RWPE2 (cell line): ENCODE measurements at regions not wholly inside any gene's neighbourhood (a gene's known extent, or its start where the extent isn't known, plus 50 kb on each side); places are given as distances from the start of the nearest gene placed in this dataset.

Source experiments
- ATAC-seq: fragments of 200-7000 bp; cut with Tn5 transposase; 3 replicates; pipeline ENCODE4 v1.9.1; 2021; ENCODE audit warnings: low read depth
- DNase-seq: peaks from one replicate; pipeline ENCODE4 v3.0.0-alpha.2; 2020; ENCODE audit warnings: low spot score
- H3K27ac ChIP-seq: fragments of 450-650 bp; 2 replicates; pipeline ENCODE4 v1.5.1; 2017; ENCODE audit warnings: mild to moderate bottlenecking; ENCODE audit not compliant: poor library complexity, severe bottlenecking
- H3K27me3 ChIP-seq: fragments of 250-450 bp; sonication (Bioruptor Pico); 2 replicates; pipeline ENCODE4 v1.5.1; 2021; ENCODE audit warnings: mild to moderate bottlenecking, moderate library complexity; ENCODE audit not compliant: insufficient read depth, poor library complexity, severe bottlenecking
- H3K36me3 ChIP-seq: fragments of 250-450 bp; sonication (Bioruptor Pico); 2 replicates; pipeline ENCODE4 v1.5.1; 2020; ENCODE audit warnings: low read depth, mild to moderate bottlenecking, moderate library complexity
- H3K4me1 ChIP-seq: fragments of 250-450 bp; sonication (Bioruptor Pico); 2 replicates; pipeline ENCODE4 v1.5.1; 2021; ENCODE audit warnings: mild to moderate bottlenecking, moderate library complexity; ENCODE audit not compliant: insufficient read depth, poor library complexity, severe bottlenecking
- H3K4me3 ChIP-seq: fragments of 250-450 bp; sonication (Bioruptor Pico); 2 replicates; pipeline ENCODE4 v1.5.1; 2021; ENCODE audit warnings: mild to moderate bottlenecking, moderate library complexity; ENCODE audit not compliant: severe bottlenecking
- H3K9me3 ChIP-seq: fragments of 250-450 bp; sonication (Bioruptor Pico); 2 replicates; pipeline ENCODE4 v1.5.1; 2021; ENCODE audit warnings: mild to moderate bottlenecking, moderate library complexity; ENCODE audit not compliant: severe bottlenecking
- CTCF ChIP-seq: fragments of 450-650 bp; IDR thresholded peaks from one replicate; pipeline ENCODE4 v1.5.1; 2017; ENCODE audit warnings: mild to moderate bottlenecking, moderate library complexity; ENCODE audit not compliant: poor library complexity, severe bottlenecking

- no peaks in the 10 kb centered on the region for H3K4me1 ChIP-seq
- no peaks in the 10 kb centered on the region for H3K27me3 ChIP-seq
- no peaks in the 10 kb centered on the region for H3K36me3 ChIP-seq
- no peak overlapping the region for H3K4me3 ChIP-seq
- H3K27ac ChIP-seq = no peak overlapping the region
- H3K9me3 ChIP-seq = no peaks in the 10 kb centered on the region
- ATAC-seq = no peak
- no peak for DNase-seq
- TF ChIP-seq CTCF = no peak
Observed at GRCh38 chr5:50559955-50560354, 106.5 kb upstream of the PARP8 start.

GRCh38 chr5:50562694-50563093 lies 103.7 kb upstream of the PARP8 start:
- ATAC-seq = no peak
- no peaks in the 10 kb centered on the region for H3K9me3 ChIP-seq
- no peaks in the 10 kb centered on the region for H3K27me3 ChIP-seq
- TF ChIP-seq CTCF = no peak
- H3K36me3 ChIP-seq = no peaks in the 10 kb centered on the region
- H3K27ac ChIP-seq = no peak overlapping the region
- no peak overlapping the region for H3K4me3 ChIP-seq
- DNase-seq = no peak
- H3K4me1 ChIP-seq = no peaks in the 10 kb centered on the region

GRCh38 chr5:50564079-50564478 lies 102.4 kb upstream of the PARP8 start:
- DNase-seq = no peak
- no peak for TF ChIP-seq CTCF
- no peak overlapping the region for H3K4me3 ChIP-seq
- ATAC-seq = no peak; the same call in 2 of the 3 replicates
- no peaks in the 10 kb centered on the region for H3K36me3 ChIP-seq
- no peaks in the 10 kb centered on the region for H3K4me1 ChIP-seq
- no peak overlapping the region for H3K27ac ChIP-seq
- H3K9me3 ChIP-seq = no peaks in the 10 kb centered on the region
- no peaks in the 10 kb centered on the region for H3K27me3 ChIP-seq

GRCh38 chr5:50564558-50564957 lies 101.9 kb upstream of the PARP8 start:
- no peak for TF ChIP-seq CTCF
- Histone ChIP-seq H3K36me3 (no peaks in the 10 kb centered on the region), H3K9me3 (no peaks in the 10 kb centered on the region), H3K27me3 (no peaks in the 10 kb centered on the region), H3K4me1 (no peaks in the 10 kb centered on the region), H3K27ac (no peak overlapping the region), H3K4me3 (no peak overlapping the region)
- no peak for DNase-seq
- no peak for ATAC-seq

GRCh38 chr5:50574121-50574520 lies 92.3 kb upstream of the PARP8 start:
- Histone ChIP-seq H3K27ac (no peak overlapping the region), H3K4me3 (no peak overlapping the region), H3K9me3 (peaks cover 3% of the 10 kb centered on the region), H3K27me3 (no peaks in the 10 kb centered on the region), H3K36me3 (no peaks in the 10 kb centered on the region), H3K4me1 (peaks cover 14% of the 10 kb centered on the region)
- DNase-seq (no peak), ATAC-seq (no peak)
- no peak for TF ChIP-seq CTCF
